ENCODE measurements at regions not wholly inside any gene's neighbourhood (a gene's known extent, or its start where the extent isn't known, plus 50 kb on each side); places are given as distances from the start of the nearest gene placed in this dataset.

- no peaks in the 10 kb centered on the region for H3K36me3 ChIP-seq
- H3K27me3 ChIP-seq (replicated peaks in 1 of 7), result peaks cover 0 to 6% (median 0%) of the 10 kb centered on the region in 7 donors
- DNase-seq, result no peak
- intact Hi-C loops (cut with DNase I; ENCODE audit: low total_unique reads), result no loop called here
- no peaks in the 10 kb centered on the region for H3K9me3 ChIP-seq
- H3K4me1 ChIP-seq, result no peaks in the 10 kb centered on the region
- WGBS, 5 donors, result 76 to 88% (median 79%) methylated on average over 22 of the region's 22 CpGs
- no peak overlapping the region for H3K4me3 ChIP-seq
- no peak overlapping the region for H3K27ac ChIP-seq
- TF ChIP-seq POLR2AphosphoS5 (IDR thresholded peaks at IDR 0.05), result no peak
- no peak for TF ChIP-seq POLR2A (IDR thresholded peaks at IDR 0.05)
- TF ChIP-seq CTCF (IDR thresholded peaks at IDR 0.05 in 8 of 11, conservative IDR thresholded peaks at IDR 0.05 in 3 of 11), result no peak
These were observed 142.5 kb upstream of the SHH start for GRCh38 chr7:155954550-155955366.

GRCh38 chr7:155953781-155954549 is 141.7 kb upstream of the SHH start:
- Histone ChIP-seq H3K4me3 (no peak overlapping the region), H3K4me1 (no peaks in the 10 kb centered on the region), H3K36me3 (no peaks in the 10 kb centered on the region), H3K27me3 (replicated peaks in 1 of 7) (peaks cover 0 to 8% (median 0%) of the 10 kb centered on the region in 7 donors), H3K27ac (no peak overlapping the region), H3K9me3 (no peaks in the 10 kb centered on the region)
- DNase-seq, result no peak
- WGBS, 5 donors, result 75 to 84% (median 83%) methylated on average over 13 to 19 of the region's 19 CpGs
- TF ChIP-seq POLR2AphosphoS5 (IDR thresholded peaks at IDR 0.05), result no peak
- TF ChIP-seq POLR2A (IDR thresholded peaks at IDR 0.05), result no peak
- intact Hi-C loops (cut with DNase I; ENCODE audit: low total_unique reads), result no loop called here

GRCh38 chr7:155953501-155953778 is 141.2 kb upstream of the SHH start:
- no peaks in the 10 kb centered on the region for H3K4me1 ChIP-seq
- H3K36me3 ChIP-seq, result no peaks in the 10 kb centered on the region
- no peak for DNase-seq
- WGBS, 5 donors, result 65 to 74% (median 71%) methylated on average over 5 of the region's 5 CpGs
- peaks cover 0 to 13% (median 0%) of the 10 kb centered on the region in 7 donors for H3K27me3 ChIP-seq (replicated peaks in 1 of 7)
- intact Hi-C loops (cut with DNase I; ENCODE audit: low total_unique reads), result no loop called here
- no peaks in the 10 kb centered on the region for H3K9me3 ChIP-seq
- no peak overlapping the region for H3K27ac ChIP-seq
- TF ChIP-seq POLR2AphosphoS5 (IDR thresholded peaks at IDR 0.05) (no peak), CTCF (IDR thresholded peaks at IDR 0.05 in 8 of 11, conservative IDR thresholded peaks at IDR 0.05 in 3 of 11) (no peak), POLR2A (IDR thresholded peaks at IDR 0.05) (no peak)
- H3K4me3 ChIP-seq, result no peak overlapping the region

- H3K27ac ChIP-seq, result no peak overlapping the region
- 75 to 85% (median 81%) methylated on average over 8 to 21 of the region's 21 CpGs for WGBS, 5 donors
These were observed 139.4 kb upstream of the SHH start for GRCh38 chr7:155951554-155952158.

More at GRCh38 chr7:155951554-155952158, 139.4 kb upstream of the SHH start:
- Histone ChIP-seq H3K4me3 (no peak overlapping the region), H3K36me3 (no peaks in the 10 kb centered on the region), H3K9me3 (no peaks in the 10 kb centered on the region), H3K27me3 (replicated peaks in 1 of 7) (peaks cover 0 to 13% (median 0%) of the 10 kb centered on the region in 7 donors), H3K4me1 (no peaks in the 10 kb centered on the region)
- TF ChIP-seq CTCF (IDR thresholded peaks at IDR 0.05 in 8 of 11, conservative IDR thresholded peaks at IDR 0.05 in 3 of 11) (no peak), POLR2AphosphoS5 (IDR thresholded peaks at IDR 0.05) (no peak), POLR2A (IDR thresholded peaks at IDR 0.05) (no peak)
- no peak for DNase-seq
- intact Hi-C loops (cut with DNase I; ENCODE audit: low total_unique reads), result no loop called here
